IMR-90 (cell line): ENCODE measurements at regions not wholly inside any gene's neighbourhood (a gene's known extent, or its start where the extent isn't known, plus 50 kb on each side); places are given as distances from the start of the nearest gene placed in this dataset.

Experiments used
- ATAC-seq: fragments of 200-7000 bp; cut with Tn5 transposase; 2 replicates; pipeline ENCODE4 v1.9.1; 2020; ENCODE audit warnings: low read depth, mild to moderate bottlenecking, moderate library complexity
- BruUV-seq: library from RNA; stranded (reverse); fragments of 400-500 nt; replicated peaks from 2 replicates; lab custom pipeline; 2021; lab: Mats Ljungman, UMichigan
- CTCF ChIA-PET: fragments of 300-600 bp; formaldehyde crosslinking; extraction: SDS; loops from one replicate; lab custom pipeline; 2021; ENCODE audit warnings: antibody characterized with exemption; lab: Yijun Ruan, JAX
- POLR2A ChIA-PET: fragments of 300-600 bp; sonication (Branson Sonifier 250); formaldehyde crosslinking; loops from one replicate; lab custom pipeline; 2022; ENCODE audit warnings: antibody characterized with exemption; ENCODE audit not compliant: unreplicated experiment; lab: Charles Lee
- DNase-seq: peaks from one replicate; pipeline ENCODE4 v3.0.0; 2013
- H2AFZ ChIP-seq: replicated peaks from 2 replicates; pipeline ENCODE3; 2013; ENCODE audit warnings: low read length, mild to moderate bottlenecking; ENCODE audit not compliant: poor library complexity
- H2AK5ac ChIP-seq: 2 replicates; pipeline ENCODE4 v1.6.1; 2013; ENCODE audit warnings: low read depth, low read length, inconsistent platforms
- H2AK9ac ChIP-seq: replicated peaks from 2 replicates; pipeline ENCODE3; 2013; ENCODE audit warnings: mild to moderate bottlenecking, low read depth, low read length, moderate library complexity; ENCODE audit not compliant: poor library complexity
- H2BK120ac ChIP-seq: 2 replicates; pipeline ENCODE4 v1.6.1; 2013; ENCODE audit warnings: low read depth, low read length, inconsistent platforms
- H2BK15ac ChIP-seq: 3 replicates; pipeline ENCODE4 v1.6.1; 2013; ENCODE audit warnings: low read depth, low read length, inconsistent platforms
- H2BK20ac ChIP-seq: 2 replicates; pipeline ENCODE4 v1.6.1; 2013; ENCODE audit warnings: low read depth, mild to moderate bottlenecking, inconsistent platforms, low read length, moderate library complexity
- H2BK5ac ChIP-seq: 2 replicates; pipeline ENCODE4 v1.6.1; 2013; ENCODE audit warnings: mild to moderate bottlenecking, low read depth, low read length, inconsistent platforms; ENCODE audit not compliant: poor library complexity, severe bottlenecking
- H3K14ac ChIP-seq: replicated peaks from 2 replicates; pipeline ENCODE4 v1.6.1; 2013; ENCODE audit warnings: low read depth, low read length, inconsistent platforms
- H3K18ac ChIP-seq: 2 replicates; pipeline ENCODE4 v1.6.1; 2013; ENCODE audit warnings: low read depth, low read length, control low read depth
- H3K23ac ChIP-seq: 2 replicates; pipeline ENCODE4 v1.6.1; 2013; ENCODE audit warnings: low read depth, low read length, inconsistent platforms
- H3K27ac ChIP-seq: 2 replicates; pipeline ENCODE4 v1.5.1; 2013; ENCODE audit warnings: mild to moderate bottlenecking, control low read depth, low read length; ENCODE audit not compliant: insufficient read depth
- H3K27me3 ChIP-seq: 2 replicates; pipeline ENCODE4 v1.6.1; 2013; ENCODE audit warnings: low read length; ENCODE audit not compliant: control insufficient read depth, insufficient read depth
- H3K36me3 ChIP-seq: 2 replicates; pipeline ENCODE4 v1.6.1; 2013; ENCODE audit warnings: low read length, mixed read lengths; ENCODE audit not compliant: control insufficient read depth, insufficient read depth
- H3K4ac ChIP-seq: 2 replicates; pipeline ENCODE4 v1.6.1; 2013; ENCODE audit warnings: low read depth, low read length, inconsistent platforms
- H3K4me1 ChIP-seq: 2 replicates; pipeline ENCODE4 v1.6.1; 2013; ENCODE audit warnings: low read length, mixed read lengths; ENCODE audit not compliant: control insufficient read depth, insufficient read depth
- H3K4me2 ChIP-seq: 2 replicates; pipeline ENCODE4 v1.6.1; 2013; ENCODE audit warnings: low read depth, mild to moderate bottlenecking, control low read depth, low read length, moderate library complexity
- H3K4me3 ChIP-seq: 2 replicates; pipeline ENCODE4 v1.5.1; 2013; ENCODE audit warnings: low read depth, mild to moderate bottlenecking, control low read depth, low read length, moderate library complexity; ENCODE audit not compliant: insufficient read depth
- H3K56ac ChIP-seq: 2 replicates; pipeline ENCODE4 v1.6.1; 2013; ENCODE audit warnings: low read length, inconsistent platforms; ENCODE audit not compliant: insufficient read depth; ENCODE audit errors: extremely low read depth
- H3K79me1 ChIP-seq, 2 experiments: 2 replicates each; pipeline ENCODE4 v1.6.1; 2013; ENCODE audit warnings: low read length in 2 of 2, inconsistent platforms in 1 of 2, low read depth in 1 of 2
- H3K9ac ChIP-seq: 2 replicates; pipeline ENCODE4 v1.6.1; 2013; ENCODE audit warnings: low read depth, low read length, control low read depth
- H3K9me1 ChIP-seq: 2 replicates; pipeline ENCODE4 v1.6.1; 2013; ENCODE audit warnings: low read length, inconsistent platforms; ENCODE audit not compliant: insufficient read depth
- H3K9me3 ChIP-seq: 2 replicates; pipeline ENCODE4 v1.6.1; 2013; ENCODE audit warnings: low read length; ENCODE audit not compliant: control insufficient read depth, insufficient read depth
- H4K20me1 ChIP-seq: 2 replicates; pipeline ENCODE4 v1.6.1; 2013; ENCODE audit warnings: low read length, inconsistent platforms; ENCODE audit not compliant: insufficient read depth
- H4K5ac ChIP-seq: 2 replicates; pipeline ENCODE4 v1.6.1; 2013; ENCODE audit warnings: mild to moderate bottlenecking, low read depth, low read length, control low read depth
- H4K8ac ChIP-seq, 2 experiments: 2 replicates each; pipeline ENCODE4 v1.6.1; 2013; ENCODE audit warnings: low read depth in 2 of 2, low read length in 2 of 2, control low read depth in 1 of 2, inconsistent platforms in 1 of 2
- H4K91ac ChIP-seq: 2 replicates; pipeline ENCODE4 v1.6.1; 2013; ENCODE audit warnings: low read depth, low read length, inconsistent platforms; ENCODE audit not compliant: insufficient read depth
- BHLHE40 ChIP-seq: fragments of 150-350 bp; IDR thresholded peaks from 2 replicates; pipeline ENCODE4 v1.6.1; 2016; ENCODE audit warnings: mild to moderate bottlenecking, low read depth, low read length
- CEBPB ChIP-seq: IDR thresholded peaks from 2 replicates; pipeline ENCODE4 v1.6.1; 2012; ENCODE audit warnings: low read depth, low read length, improper control_type of control experiment
- FOS ChIP-seq: fragments of 150-350 bp; IDR thresholded peaks from 2 replicates; pipeline ENCODE4 v1.6.1; 2016; ENCODE audit warnings: low read depth, low read length
- MAFK ChIP-seq: IDR thresholded peaks from 2 replicates; pipeline ENCODE4 v1.6.1; 2012; ENCODE audit warnings: low read depth, low read length, improper control_type of control experiment
- MAZ ChIP-seq: IDR thresholded peaks from 2 replicates; pipeline ENCODE4 v1.6.1; 2012; ENCODE audit warnings: low read depth, mild to moderate bottlenecking, low read length, improper control_type of control experiment, moderate library complexity, borderline replicate concordance
- NFE2L2 ChIP-seq: fragments of 150-350 bp; IDR thresholded peaks from 2 replicates; pipeline ENCODE4 v1.6.1; 2016; ENCODE audit warnings: low read depth, mild to moderate bottlenecking, low read length
- POLR2A ChIP-seq: IDR thresholded peaks from 2 replicates; pipeline ENCODE4 v1.6.1; 2012; ENCODE audit warnings: mild to moderate bottlenecking, low read depth, low read length
- RCOR1 ChIP-seq: IDR thresholded peaks from 2 replicates; pipeline ENCODE4 v1.6.1; 2012; ENCODE audit warnings: mild to moderate bottlenecking, low read length, improper control_type of control experiment; ENCODE audit not compliant: insufficient replicate concordance
- RFX5 ChIP-seq: IDR thresholded peaks from 2 replicates; pipeline ENCODE4 v1.8.0; 2012; ENCODE audit warnings: low read depth, mild to moderate bottlenecking, low read length, moderate library complexity
- SMC3 ChIP-seq: fragments of 150-350 bp; IDR thresholded peaks from 2 replicates; pipeline ENCODE4 v1.6.1; 2016; ENCODE audit warnings: low read depth, mild to moderate bottlenecking, antibody characterized with exemption, low read length, moderate library complexity
- dilution Hi-C: fragments of 300-500 bp; cut with HindIII; formaldehyde crosslinking; loops from one replicate; pipeline ENCODE4 v1.14.3; 2018; ENCODE audit warnings: low sequenced_read_pairs; ENCODE audit not compliant: unreplicated experiment
- in situ Hi-C: fragments of 300-500 bp; cut with MboI; formaldehyde crosslinking; loops from 3 replicates; pipeline ENCODE4 v1.14.3; 2019; ENCODE audit warnings: low sequenced_read_pairs, inconsistent platforms, mixed read lengths
- intact Hi-C: fragments of 100-400 bp; cut with micrococcal nuclease; formaldehyde crosslinking; loops from 2 replicates; pipeline ENCODE4 v1.10.0; 2022
- TF ChIP-seq, protein P1 (sequence below): fragments of 150-350 bp; IDR thresholded peaks from 2 replicates; pipeline ENCODE4 v1.6.1; 2016; ENCODE audit warnings: low read depth, mild to moderate bottlenecking, low read length, moderate library complexity, borderline replicate concordance
- TF ChIP-seq, protein P2 (sequence below): conservative IDR thresholded peaks from 2 replicates; pipeline ENCODE4 v1.5.1; 2012; ENCODE audit warnings: mild to moderate bottlenecking, low read depth, low read length, improper control_type of control experiment
- TF ChIP-seq, protein P3 (sequence below): fragments of 150-350 bp; IDR thresholded peaks from 2 replicates; pipeline ENCODE4 v1.6.1; 2017; ENCODE audit warnings: mild to moderate bottlenecking, antibody characterized with exemption, low read length, low read depth

DNA sequence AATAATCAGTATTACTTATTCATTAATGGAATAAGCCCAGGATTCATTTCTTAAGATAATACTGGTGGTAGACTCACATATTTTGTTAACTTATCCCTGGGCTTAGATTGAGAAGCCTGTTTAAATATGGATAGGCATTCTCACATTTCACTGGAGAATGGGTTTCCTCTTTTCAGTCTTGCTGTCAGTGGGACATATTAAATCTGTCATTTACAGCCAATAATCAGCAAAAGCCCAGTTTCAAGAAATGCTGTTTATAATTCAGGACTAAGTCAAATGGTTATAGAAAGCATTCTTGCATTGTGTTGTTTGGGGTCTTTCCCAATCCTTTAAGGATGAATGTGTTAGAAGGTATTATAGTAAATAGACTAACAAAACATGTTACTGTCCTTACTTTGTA, 143.7 kb upstream of the NAALADL2 start:
- Histone ChIP-seq H3K9ac (no peak overlapping the region), H3K36me3 (no peaks in the 10 kb centered on the region), H2AK9ac (no peak overlapping the region), H3K9me1 (no peaks in the 10 kb centered on the region), H2AFZ (no peak overlapping the region), H3K4me3 (no peak overlapping the region), H2AK5ac (no peak overlapping the region), H2BK5ac (no peak overlapping the region), H2BK20ac (no peak overlapping the region), H2BK120ac (no peak overlapping the region), H4K8ac (no peak overlapping the region), H3K18ac (no peak overlapping the region), H3K56ac (no peak overlapping the region), H3K4me2 (no peak overlapping the region), H4K5ac (no peak overlapping the region), H3K27me3 (no peaks in the 10 kb centered on the region), H3K4me1 (no peaks in the 10 kb centered on the region), H2BK15ac (no peak overlapping the region), H3K79me1 (no peaks in the 10 kb centered on the region), H3K27ac (no peak overlapping the region), H3K14ac (no peak overlapping the region), H4K20me1 (no peaks in the 10 kb centered on the region), H4K91ac (no peak overlapping the region), H3K9me3 (no peaks in the 10 kb centered on the region), H3K23ac (no peak overlapping the region), H3K4ac (no peak overlapping the region)
- ATAC-seq (no peak), DNase-seq (no peak)
- no TSS peak for BruUV-seq
- in situ Hi-C loops (no loop called here), intact Hi-C loops (no loop called here), dilution Hi-C loops (no loop called here)
- ChIA-PET CTCF (no interaction called here), POLR2A (no interaction called here)
- TF ChIP-seq POLR2A (no peak), FOS (no peak), NFE2L2 (no peak), SMC3 (no peak), MAZ (no peak), CEBPB (no peak), BHLHE40 (no peak), RFX5 (no peak), RCOR1 (no peak), MAFK (no peak)
- TF ChIP-seq, protein P1, sequence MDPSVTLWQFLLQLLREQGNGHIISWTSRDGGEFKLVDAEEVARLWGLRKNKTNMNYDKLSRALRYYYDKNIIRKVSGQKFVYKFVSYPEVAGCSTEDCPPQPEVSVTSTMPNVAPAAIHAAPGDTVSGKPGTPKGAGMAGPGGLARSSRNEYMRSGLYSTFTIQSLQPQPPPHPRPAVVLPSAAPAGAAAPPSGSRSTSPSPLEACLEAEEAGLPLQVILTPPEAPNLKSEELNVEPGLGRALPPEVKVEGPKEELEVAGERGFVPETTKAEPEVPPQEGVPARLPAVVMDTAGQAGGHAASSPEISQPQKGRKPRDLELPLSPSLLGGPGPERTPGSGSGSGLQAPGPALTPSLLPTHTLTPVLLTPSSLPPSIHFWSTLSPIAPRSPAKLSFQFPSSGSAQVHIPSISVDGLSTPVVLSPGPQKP: no peak
- TF ChIP-seq, protein P2, sequence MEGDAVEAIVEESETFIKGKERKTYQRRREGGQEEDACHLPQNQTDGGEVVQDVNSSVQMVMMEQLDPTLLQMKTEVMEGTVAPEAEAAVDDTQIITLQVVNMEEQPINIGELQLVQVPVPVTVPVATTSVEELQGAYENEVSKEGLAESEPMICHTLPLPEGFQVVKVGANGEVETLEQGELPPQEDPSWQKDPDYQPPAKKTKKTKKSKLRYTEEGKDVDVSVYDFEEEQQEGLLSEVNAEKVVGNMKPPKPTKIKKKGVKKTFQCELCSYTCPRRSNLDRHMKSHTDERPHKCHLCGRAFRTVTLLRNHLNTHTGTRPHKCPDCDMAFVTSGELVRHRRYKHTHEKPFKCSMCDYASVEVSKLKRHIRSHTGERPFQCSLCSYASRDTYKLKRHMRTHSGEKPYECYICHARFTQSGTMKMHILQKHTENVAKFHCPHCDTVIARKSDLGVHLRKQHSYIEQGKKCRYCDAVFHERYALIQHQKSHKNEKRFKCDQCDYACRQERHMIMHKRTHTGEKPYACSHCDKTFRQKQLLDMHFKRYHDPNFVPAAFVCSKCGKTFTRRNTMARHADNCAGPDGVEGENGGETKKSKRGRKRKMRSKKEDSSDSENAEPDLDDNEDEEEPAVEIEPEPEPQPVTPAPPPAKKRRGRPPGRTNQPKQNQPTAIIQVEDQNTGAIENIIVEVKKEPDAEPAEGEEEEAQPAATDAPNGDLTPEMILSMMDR: no peak
- TF ChIP-seq, protein P3, sequence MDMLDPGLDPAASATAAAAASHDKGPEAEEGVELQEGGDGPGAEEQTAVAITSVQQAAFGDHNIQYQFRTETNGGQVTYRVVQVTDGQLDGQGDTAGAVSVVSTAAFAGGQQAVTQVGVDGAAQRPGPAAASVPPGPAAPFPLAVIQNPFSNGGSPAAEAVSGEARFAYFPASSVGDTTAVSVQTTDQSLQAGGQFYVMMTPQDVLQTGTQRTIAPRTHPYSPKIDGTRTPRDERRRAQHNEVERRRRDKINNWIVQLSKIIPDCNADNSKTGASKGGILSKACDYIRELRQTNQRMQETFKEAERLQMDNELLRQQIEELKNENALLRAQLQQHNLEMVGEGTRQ: no peak
